ENCODE measurements at regions not wholly inside any gene's neighbourhood (a gene's known extent, or its start where the extent isn't known, plus 50 kb on each side); places are given as distances from the start of the nearest gene placed in this dataset.

DNA sequence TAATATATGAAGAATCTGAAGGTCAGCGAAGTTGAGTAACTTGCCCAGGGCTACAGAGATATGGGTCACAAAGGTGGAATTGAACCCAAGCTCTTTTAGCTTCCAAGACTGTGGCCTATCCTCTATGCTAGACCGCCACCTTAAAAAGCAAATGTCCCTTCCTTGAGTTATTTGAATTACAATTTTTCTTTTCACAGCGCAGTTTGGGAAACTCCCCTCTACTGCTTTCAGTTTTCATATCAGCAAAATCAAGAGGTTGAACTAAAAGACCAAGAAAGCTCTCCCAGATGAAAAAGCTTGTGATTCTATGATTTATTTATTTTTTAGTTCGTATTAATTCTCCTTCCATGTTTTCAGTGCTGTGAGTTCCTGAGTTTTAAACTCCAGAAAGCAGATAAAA lies 174.5 kb upstream of the C1QTNF7 start:
- Histone ChIP-seq H3K9me3 (replicated peaks) (no peaks in the 10 kb centered on the region), H3K4me3 (no peak overlapping the region), H3K27ac (replicated peaks) (no peak overlapping the region), H3K27me3 (ENCODE audit: low read depth) (no peaks in the 10 kb centered on the region), H3K36me3 (no peaks in the 10 kb centered on the region), H3K4me1 (no peaks in the 10 kb centered on the region)
- intact Hi-C loops (cut with micrococcal nuclease), result no loop called here
- no peak for DNase-seq
- TF ChIP-seq, protein P1, sequence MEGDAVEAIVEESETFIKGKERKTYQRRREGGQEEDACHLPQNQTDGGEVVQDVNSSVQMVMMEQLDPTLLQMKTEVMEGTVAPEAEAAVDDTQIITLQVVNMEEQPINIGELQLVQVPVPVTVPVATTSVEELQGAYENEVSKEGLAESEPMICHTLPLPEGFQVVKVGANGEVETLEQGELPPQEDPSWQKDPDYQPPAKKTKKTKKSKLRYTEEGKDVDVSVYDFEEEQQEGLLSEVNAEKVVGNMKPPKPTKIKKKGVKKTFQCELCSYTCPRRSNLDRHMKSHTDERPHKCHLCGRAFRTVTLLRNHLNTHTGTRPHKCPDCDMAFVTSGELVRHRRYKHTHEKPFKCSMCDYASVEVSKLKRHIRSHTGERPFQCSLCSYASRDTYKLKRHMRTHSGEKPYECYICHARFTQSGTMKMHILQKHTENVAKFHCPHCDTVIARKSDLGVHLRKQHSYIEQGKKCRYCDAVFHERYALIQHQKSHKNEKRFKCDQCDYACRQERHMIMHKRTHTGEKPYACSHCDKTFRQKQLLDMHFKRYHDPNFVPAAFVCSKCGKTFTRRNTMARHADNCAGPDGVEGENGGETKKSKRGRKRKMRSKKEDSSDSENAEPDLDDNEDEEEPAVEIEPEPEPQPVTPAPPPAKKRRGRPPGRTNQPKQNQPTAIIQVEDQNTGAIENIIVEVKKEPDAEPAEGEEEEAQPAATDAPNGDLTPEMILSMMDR (IDR thresholded peaks at IDR 0.05; ENCODE audit: borderline replicate concordance), result no peak

DNA sequence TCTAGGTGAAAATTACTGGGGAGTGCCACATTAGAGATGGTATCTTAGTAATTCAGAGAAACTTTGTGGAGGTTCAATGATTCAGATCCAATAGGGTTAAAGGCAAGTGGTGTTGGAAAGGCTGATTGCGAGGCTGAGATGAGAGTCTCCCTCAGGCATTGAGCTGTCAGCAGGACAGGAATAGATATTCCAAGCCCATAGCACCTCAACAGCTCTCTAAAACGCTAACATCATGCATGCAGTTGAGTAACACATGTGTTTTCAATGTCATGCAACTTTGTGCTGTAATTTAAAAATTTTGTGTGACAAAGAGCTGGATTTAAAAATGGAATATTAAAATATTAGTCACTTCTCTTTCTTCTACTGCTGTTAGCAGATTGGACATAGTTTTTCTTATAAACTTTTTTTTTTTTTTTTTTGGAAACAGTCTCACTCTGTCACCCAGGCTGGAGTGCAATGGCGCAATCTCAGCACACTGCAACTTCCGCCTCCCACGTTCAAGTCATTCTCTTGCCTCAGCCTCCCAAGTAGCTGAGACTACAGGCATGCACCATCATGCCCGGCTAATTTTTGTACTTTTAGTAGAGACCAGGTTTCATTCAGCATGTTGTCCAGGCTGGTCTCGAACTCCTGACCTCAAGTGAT lies 173.5 kb upstream of the C1QTNF7 start:
- no peaks in the 10 kb centered on the region for H3K4me1 ChIP-seq
- H3K27me3 ChIP-seq (ENCODE audit: low read depth), result no peaks in the 10 kb centered on the region
- intact Hi-C loops (cut with micrococcal nuclease), result no loop called here
- peak; percentile 34 for DNase-seq
- no peak overlapping the region for H3K4me3 ChIP-seq
- TF ChIP-seq, protein P1 (IDR thresholded peaks at IDR 0.05; ENCODE audit: borderline replicate concordance), result no peak
- H3K36me3 ChIP-seq, result no peaks in the 10 kb centered on the region
- no peak overlapping the region for H3K27ac ChIP-seq (replicated peaks)
- H3K9me3 ChIP-seq (replicated peaks), result no peaks in the 10 kb centered on the region

DNA sequence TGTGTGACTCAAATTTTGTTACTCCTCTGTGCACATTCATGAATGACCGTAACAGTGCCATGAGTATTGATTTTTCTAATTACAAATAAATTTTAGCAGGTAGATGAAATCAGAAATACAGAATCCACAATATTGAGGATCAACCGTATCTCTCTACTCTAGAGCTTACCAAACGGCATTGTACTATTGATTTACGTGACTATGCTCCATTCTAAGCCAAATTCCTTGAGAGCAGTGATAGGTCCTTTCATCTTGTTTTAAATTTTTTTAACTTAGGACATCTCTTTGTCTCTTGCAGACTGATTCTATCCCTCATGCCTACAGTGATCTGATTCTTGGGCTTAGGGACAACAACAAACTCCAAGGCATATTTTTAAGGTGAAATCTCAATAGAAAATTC lies 172.3 kb upstream of the C1QTNF7 start:
- H3K36me3 ChIP-seq, result no peaks in the 10 kb centered on the region
- intact Hi-C loops (cut with micrococcal nuclease), result no loop called here
- no peaks in the 10 kb centered on the region for H3K27me3 ChIP-seq (ENCODE audit: low read depth)
- TF ChIP-seq, protein P1 (IDR thresholded peaks at IDR 0.05; ENCODE audit: borderline replicate concordance), result no peak
- H3K4me1 ChIP-seq, result no peaks in the 10 kb centered on the region
- H3K4me3 ChIP-seq, result no peak overlapping the region
- no peaks in the 10 kb centered on the region for H3K9me3 ChIP-seq (replicated peaks)
- DNase-seq, result no peak
- no peak overlapping the region for H3K27ac ChIP-seq (replicated peaks)

DNA sequence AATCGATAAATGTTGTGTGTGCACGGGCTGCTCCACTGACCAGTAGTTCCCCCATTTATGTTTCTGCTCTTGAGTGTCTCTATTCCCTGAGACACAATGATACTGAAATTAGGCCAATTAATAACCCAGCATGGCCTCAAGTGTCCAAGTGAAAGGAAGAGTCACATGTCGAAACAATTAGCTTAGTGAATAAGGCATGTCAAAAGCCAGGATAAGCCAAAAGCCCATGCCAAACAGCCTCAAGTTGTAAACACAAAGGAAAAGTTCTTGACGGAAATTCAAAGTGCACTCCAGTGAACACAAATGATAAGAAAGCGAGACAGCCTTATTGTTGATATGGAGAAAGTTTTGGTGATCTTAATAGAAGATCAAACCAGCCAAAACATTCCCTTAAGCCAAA lies 167.1 kb upstream of the C1QTNF7 start:
- H3K27ac ChIP-seq (replicated peaks), result no peak overlapping the region
- intact Hi-C loops (cut with micrococcal nuclease), result no loop called here
- TF ChIP-seq, protein P1 (IDR thresholded peaks at IDR 0.05; ENCODE audit: borderline replicate concordance), result no peak
- H3K36me3 ChIP-seq, result no peaks in the 10 kb centered on the region
- no peaks in the 10 kb centered on the region for H3K4me1 ChIP-seq
- H3K4me3 ChIP-seq, result no peak overlapping the region
- DNase-seq, result no peak
- H3K9me3 ChIP-seq (replicated peaks), result peaks cover 23% of the 10 kb centered on the region
- no peaks in the 10 kb centered on the region for H3K27me3 ChIP-seq (ENCODE audit: low read depth)

DNA sequence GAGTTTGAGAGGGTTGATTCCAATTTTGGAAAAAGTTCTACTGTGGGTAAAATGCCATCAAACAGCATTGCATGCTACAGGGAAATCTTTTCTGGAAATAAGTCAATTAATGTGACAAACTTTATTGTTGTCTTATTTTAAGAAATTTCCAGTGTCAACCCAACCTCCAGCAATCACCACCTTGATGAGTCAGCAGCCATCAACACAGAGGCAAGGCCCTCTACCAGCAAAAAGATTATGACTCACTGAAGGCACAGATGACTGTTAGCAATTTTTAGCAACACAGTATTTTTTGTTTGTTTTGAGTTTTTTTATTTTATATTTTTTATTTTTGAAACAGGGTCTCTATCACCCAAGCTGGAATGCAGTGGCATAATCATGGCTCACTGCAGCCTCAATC lies 165.4 kb upstream of the C1QTNF7 start:
- intact Hi-C loops (cut with micrococcal nuclease), result no loop called here
- H3K27ac ChIP-seq (replicated peaks), result no peak overlapping the region
- H3K36me3 ChIP-seq, result no peaks in the 10 kb centered on the region
- H3K27me3 ChIP-seq (ENCODE audit: low read depth), result no peaks in the 10 kb centered on the region
- no peak for DNase-seq
- peaks cover 33% of the 10 kb centered on the region for H3K9me3 ChIP-seq (replicated peaks)
- TF ChIP-seq, protein P1 (IDR thresholded peaks at IDR 0.05; ENCODE audit: borderline replicate concordance), result no peak
- H3K4me3 ChIP-seq, result no peak overlapping the region
- no peaks in the 10 kb centered on the region for H3K4me1 ChIP-seq

All from left ventricle myocardium inferior (tissue), 1 donor.